ENCODE measurements at regions not wholly inside any gene's neighbourhood (a gene's known extent, or its start where the extent isn't known, plus 50 kb on each side); places are given as distances from the start of the nearest gene placed in this dataset.
"Not testable (repeated sequence)": the region's sequence is repeated elsewhere in the genome, so short reads cannot be mapped to it uniquely, and the experiment has no call there.

DNA sequence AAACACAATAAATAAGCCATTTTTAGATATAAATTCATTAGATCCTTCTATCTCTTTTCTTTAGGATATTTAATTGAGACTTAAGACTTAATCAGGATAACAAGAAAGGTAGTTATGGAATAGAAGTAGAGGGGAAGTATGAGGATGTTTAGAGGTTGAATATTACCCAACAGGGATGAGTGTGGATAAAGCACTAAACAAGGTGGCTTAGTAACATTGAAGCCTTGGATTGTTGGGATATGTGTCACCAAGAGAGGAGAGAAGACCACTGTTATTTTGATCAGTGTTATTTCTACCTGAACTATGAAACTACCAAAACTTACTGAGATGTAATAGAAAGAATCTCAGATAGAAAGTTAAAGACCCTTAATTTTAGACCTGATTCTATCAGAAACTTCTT lies 405.7 kb downstream of the PIK3C3 start:
- Histone ChIP-seq H3K4me1 (ENCODE audit: control insufficient read depth, insufficient read depth, low read length) (no peaks in the 10 kb centered on the region), H3K27me3 (ENCODE audit: control insufficient read depth, insufficient read depth, low read length) (no peaks in the 10 kb centered on the region), H3K4me3 (ENCODE audit: low read depth, low read length) (no peak overlapping the region), H3K9ac (ENCODE audit: low read length) (no peak overlapping the region), H3K27ac (ENCODE audit: low read depth, low read length) (no peak overlapping the region), H3K36me3 (ENCODE audit: control insufficient read depth, insufficient read depth, low read length) (no peaks in the 10 kb centered on the region), H3K9me3 (ENCODE audit: control insufficient read depth, insufficient read depth, low read depth, low read length) (no peaks in the 10 kb centered on the region)

DNA sequence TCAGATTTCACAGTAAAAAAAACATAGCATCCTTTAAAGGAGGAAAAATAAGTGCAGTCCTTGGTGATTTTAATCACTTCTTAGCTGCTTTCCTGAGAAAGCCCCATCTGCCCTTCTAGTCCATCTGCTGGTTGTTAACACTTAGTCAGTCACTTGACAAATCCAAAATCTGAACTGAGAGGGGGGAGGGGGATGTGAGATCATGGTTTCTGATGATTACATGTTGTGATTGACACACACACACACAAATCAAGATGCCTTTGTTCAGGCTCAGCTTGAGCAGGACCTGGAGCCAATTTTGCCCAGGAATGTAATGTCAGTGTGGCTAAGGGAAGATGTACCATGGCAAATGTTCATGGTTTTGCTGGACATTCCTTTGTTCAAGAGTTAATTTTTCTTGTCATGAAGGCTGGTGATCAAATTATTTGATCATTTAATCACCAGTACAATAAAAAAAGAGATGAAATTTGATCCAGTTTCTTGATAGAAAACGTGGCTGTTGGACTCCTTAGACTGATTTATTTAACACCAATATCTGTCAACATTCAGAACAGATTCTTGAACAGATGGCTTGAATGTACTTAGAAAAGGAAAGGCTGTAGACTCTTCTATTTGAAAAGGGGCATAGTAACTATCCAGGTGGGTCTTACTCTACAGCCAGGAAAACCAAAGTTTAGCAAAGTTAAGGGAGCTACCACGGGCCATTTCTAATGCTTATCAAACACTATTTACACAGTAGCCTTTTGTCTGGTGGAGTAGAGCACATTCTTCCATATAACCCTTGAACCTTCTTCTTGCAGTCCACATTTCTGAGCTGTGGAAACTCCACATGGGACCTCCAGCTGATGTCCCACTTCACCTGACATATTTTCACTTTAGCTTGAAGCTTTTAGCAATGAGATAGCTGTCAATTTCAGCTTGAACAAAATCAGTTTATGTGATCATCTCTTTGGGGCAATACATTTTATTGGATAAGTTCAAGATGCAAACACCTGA lies 408.7 kb downstream of the PIK3C3 start:
- Histone ChIP-seq H3K9me3 (ENCODE audit: control insufficient read depth, insufficient read depth, low read depth, low read length) (0 out of 2 replicates have a peak, but pooled peaks cover 5% of the 10 kb centered on the region), H3K9ac (ENCODE audit: low read length) (no peak overlapping the region), H3K36me3 (ENCODE audit: control insufficient read depth, insufficient read depth, low read length) (no peaks in the 10 kb centered on the region), H3K4me3 (ENCODE audit: low read depth, low read length) (no peak overlapping the region), H3K27me3 (ENCODE audit: control insufficient read depth, insufficient read depth, low read length) (no peaks in the 10 kb centered on the region), H3K27ac (ENCODE audit: low read depth, low read length) (no peak overlapping the region), H3K4me1 (ENCODE audit: control insufficient read depth, insufficient read depth, low read length) (no peaks in the 10 kb centered on the region)

DNA sequence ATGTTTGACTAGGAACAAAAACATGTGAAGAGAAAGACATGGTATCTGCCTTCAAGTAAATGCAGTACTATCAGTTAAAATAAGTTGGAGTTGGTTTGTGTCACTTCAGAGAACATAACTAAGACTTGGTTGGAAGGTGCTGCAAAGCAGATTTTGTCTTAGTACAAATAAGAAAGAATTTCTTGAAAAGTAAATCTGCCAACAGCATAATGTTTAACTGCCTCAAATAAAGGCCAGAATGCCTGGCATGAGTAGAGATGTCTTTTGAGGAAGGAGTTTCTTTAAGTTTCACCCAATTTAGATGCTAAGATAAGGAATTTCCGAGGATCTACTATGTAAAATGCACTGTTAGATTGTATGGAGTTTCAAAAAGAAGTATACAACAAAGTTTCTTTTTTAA lies 409.7 kb downstream of the PIK3C3 start:
- Histone ChIP-seq H3K27me3 (ENCODE audit: control insufficient read depth, insufficient read depth, low read length) (no peaks in the 10 kb centered on the region), H3K9me3 (ENCODE audit: control insufficient read depth, insufficient read depth, low read depth, low read length) (0 out of 2 replicates have a peak, but pooled peaks cover 5% of the 10 kb centered on the region), H3K4me3 (ENCODE audit: low read depth, low read length) (no peak overlapping the region), H3K27ac (ENCODE audit: low read depth, low read length) (no peak overlapping the region), H3K36me3 (ENCODE audit: control insufficient read depth, insufficient read depth, low read length) (no peaks in the 10 kb centered on the region), H3K4me1 (ENCODE audit: control insufficient read depth, insufficient read depth, low read length) (no peaks in the 10 kb centered on the region), H3K9ac (ENCODE audit: low read length) (no peak overlapping the region)

DNA sequence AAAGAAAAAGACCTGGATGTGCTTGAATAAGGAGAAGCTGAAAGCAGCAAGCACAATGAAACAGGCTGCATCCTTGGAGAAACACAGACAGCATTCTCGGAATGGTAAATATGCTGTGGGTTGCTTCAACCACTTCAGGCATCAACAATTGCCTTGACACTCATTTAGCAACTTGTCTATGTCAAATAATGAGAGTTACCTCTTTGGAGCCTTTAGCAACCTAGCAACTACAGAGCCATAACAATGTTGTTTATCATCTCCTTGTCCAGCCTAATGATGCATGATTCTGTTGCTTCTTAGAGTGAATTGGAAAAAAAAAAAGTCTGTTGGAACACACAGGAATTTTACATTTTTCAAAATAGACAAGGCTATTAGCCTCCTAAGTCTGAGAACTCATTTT lies 410.6 kb downstream of the PIK3C3 start:
- no peak overlapping the region for H3K4me3 ChIP-seq (ENCODE audit: low read depth, low read length)
- no peaks in the 10 kb centered on the region for H3K4me1 ChIP-seq (ENCODE audit: control insufficient read depth, insufficient read depth, low read length)
- 0 out of 2 replicates have a peak, but pooled peaks cover 5% of the 10 kb centered on the region for H3K9me3 ChIP-seq (ENCODE audit: control insufficient read depth, insufficient read depth, low read depth, low read length)
- H3K27me3 ChIP-seq (ENCODE audit: control insufficient read depth, insufficient read depth, low read length), result no peaks in the 10 kb centered on the region
- no peak overlapping the region for H3K27ac ChIP-seq (ENCODE audit: low read depth, low read length)
- no peaks in the 10 kb centered on the region for H3K36me3 ChIP-seq (ENCODE audit: control insufficient read depth, insufficient read depth, low read length)
- no peak overlapping the region for H3K9ac ChIP-seq (ENCODE audit: low read length)

DNA sequence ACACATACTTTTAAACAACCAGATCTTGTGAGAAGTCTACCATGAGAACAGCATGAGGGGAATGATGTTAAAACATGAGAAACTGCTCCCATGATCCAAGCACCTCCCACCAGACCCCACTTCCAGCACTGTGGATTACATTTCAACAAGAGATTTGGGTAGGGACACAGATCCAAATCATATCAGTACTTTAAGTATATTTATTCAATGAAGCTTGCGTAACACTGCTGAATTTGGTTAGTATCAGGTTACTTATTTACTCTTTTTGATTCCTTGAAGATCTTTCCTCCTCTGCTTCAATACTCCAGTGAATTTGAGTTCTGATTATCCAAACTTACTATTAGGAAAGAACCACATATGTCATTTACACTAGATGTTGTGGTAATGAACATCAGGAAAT lies 418.6 kb downstream of the PIK3C3 start:
- Histone ChIP-seq H3K27ac (ENCODE audit: low read depth, low read length) (no peak overlapping the region), H3K9me3 (ENCODE audit: control insufficient read depth, insufficient read depth, low read depth, low read length) (no peaks in the 10 kb centered on the region), H3K36me3 (ENCODE audit: control insufficient read depth, insufficient read depth, low read length) (no peaks in the 10 kb centered on the region), H3K4me3 (ENCODE audit: low read depth, low read length) (no peak overlapping the region), H3K4me1 (ENCODE audit: control insufficient read depth, insufficient read depth, low read length) (no peaks in the 10 kb centered on the region), H3K9ac (ENCODE audit: low read length) (no peak overlapping the region), H3K27me3 (ENCODE audit: control insufficient read depth, insufficient read depth, low read length) (no peaks in the 10 kb centered on the region)

DNA sequence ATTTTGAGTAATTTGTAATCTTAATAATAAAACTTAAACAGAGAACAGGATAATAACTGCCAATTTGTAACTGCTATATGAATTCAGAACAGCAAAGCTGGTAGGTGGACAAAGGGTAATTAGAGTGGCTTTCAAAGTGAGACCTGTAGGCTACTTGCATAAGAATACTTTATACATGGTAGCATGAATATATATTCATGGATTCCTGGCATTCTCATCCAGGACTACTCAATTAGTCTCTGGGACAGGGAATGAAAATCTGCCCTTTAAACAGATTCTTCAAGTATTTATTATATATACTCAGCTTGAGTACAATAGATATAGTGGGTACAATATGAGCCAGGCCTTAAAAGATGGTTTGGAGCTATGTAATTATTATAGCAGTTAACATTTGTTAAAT lies 419.9 kb downstream of the PIK3C3 start:
- H3K4me3 ChIP-seq (ENCODE audit: low read depth, low read length), result no peak overlapping the region
- H3K9ac ChIP-seq (ENCODE audit: low read length), result no peak overlapping the region
- H3K9me3 ChIP-seq (ENCODE audit: control insufficient read depth, insufficient read depth, low read depth, low read length), result no peaks in the 10 kb centered on the region
- H3K27me3 ChIP-seq (ENCODE audit: control insufficient read depth, insufficient read depth, low read length), result no peaks in the 10 kb centered on the region
- no peaks in the 10 kb centered on the region for H3K36me3 ChIP-seq (ENCODE audit: control insufficient read depth, insufficient read depth, low read length)
- no peak overlapping the region for H3K27ac ChIP-seq (ENCODE audit: low read depth, low read length)
- no peaks in the 10 kb centered on the region for H3K4me1 ChIP-seq (ENCODE audit: control insufficient read depth, insufficient read depth, low read length)

DNA sequence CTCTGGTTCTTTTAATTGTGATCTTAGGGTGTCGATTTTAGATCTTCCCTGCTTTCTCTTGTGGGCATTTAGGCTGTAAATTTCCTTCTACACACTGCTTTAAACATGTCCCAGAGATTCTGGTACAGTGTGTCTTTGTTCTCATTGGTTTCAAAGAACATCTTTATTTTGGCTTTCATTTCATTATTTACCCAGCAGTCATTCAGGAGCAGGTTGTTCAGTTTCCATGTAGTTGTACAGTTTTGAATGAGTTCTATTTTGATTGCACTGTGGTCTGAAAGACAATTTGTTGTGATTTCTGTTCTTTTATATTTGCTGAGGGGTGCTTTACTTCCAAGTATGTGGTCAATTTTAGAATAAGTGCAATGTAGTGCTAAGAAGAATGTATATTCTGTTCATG lies 423.8 kb downstream of the PIK3C3 start:
- H3K36me3 ChIP-seq (ENCODE audit: control insufficient read depth, insufficient read depth, low read length); H3K4me3 ChIP-seq (ENCODE audit: low read depth, low read length); H3K9ac ChIP-seq (ENCODE audit: low read length); H3K27ac ChIP-seq (ENCODE audit: low read depth, low read length); H3K27me3 ChIP-seq (ENCODE audit: control insufficient read depth, insufficient read depth, low read length); H3K4me1 ChIP-seq (ENCODE audit: control insufficient read depth, insufficient read depth, low read length); H3K9me3 ChIP-seq (ENCODE audit: control insufficient read depth, insufficient read depth, low read depth, low read length): not testable (repeated sequence)

DNA sequence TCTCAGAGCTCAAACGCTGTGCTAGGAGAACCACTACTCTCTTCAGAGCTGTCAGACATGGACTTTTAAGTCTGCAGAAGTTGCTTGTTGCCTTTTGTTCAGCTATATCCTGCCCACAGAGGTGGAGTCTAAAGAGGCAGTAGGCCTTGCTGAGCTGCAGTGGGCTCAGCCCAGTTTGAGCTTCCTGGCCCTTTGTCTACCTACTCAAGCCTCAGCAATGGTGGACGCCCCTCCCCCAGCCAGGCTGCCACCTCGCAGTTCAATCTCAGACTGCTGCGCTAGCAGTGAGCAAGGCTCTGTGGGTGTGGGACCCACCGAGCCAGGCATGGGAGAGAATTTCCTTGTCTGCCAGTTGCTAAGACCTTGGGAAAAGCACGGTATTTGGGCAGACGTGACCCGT lies 426.2 kb downstream of the PIK3C3 start:
- H3K27me3 ChIP-seq (ENCODE audit: control insufficient read depth, insufficient read depth, low read length); H3K4me3 ChIP-seq (ENCODE audit: low read depth, low read length); H3K36me3 ChIP-seq (ENCODE audit: control insufficient read depth, insufficient read depth, low read length); H3K9ac ChIP-seq (ENCODE audit: low read length); H3K27ac ChIP-seq (ENCODE audit: low read depth, low read length); H3K4me1 ChIP-seq (ENCODE audit: control insufficient read depth, insufficient read depth, low read length); H3K9me3 ChIP-seq (ENCODE audit: control insufficient read depth, insufficient read depth, low read depth, low read length): not testable (repeated sequence)

DNA sequence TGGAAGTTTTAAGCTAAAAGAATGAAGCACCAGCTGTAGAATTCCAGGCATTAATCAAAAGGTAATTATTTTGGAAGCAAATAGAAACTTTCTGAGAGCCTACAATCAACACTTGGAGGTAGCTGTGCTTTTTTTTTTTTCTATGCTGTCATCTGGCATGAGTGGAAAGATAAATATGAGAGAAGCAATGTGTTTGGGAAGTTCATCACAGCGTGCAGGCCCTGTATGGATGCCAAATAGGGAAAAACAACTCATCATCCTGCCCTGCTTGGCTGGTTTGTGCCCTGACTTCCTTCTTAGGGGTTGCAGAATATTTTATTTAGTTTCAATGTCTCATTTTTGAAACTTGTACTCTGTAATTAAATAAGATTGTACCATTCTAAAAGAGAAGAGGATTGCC lies 437.4 kb downstream of the PIK3C3 start:
- Histone ChIP-seq H3K4me3 (ENCODE audit: low read depth, low read length) (no peak overlapping the region), H3K36me3 (ENCODE audit: control insufficient read depth, insufficient read depth, low read length) (no peaks in the 10 kb centered on the region), H3K4me1 (ENCODE audit: control insufficient read depth, insufficient read depth, low read length) (no peaks in the 10 kb centered on the region), H3K27ac (ENCODE audit: low read depth, low read length) (no peak overlapping the region), H3K9me3 (ENCODE audit: control insufficient read depth, insufficient read depth, low read depth, low read length) (no peaks in the 10 kb centered on the region), H3K27me3 (ENCODE audit: control insufficient read depth, insufficient read depth, low read length) (no peaks in the 10 kb centered on the region), H3K9ac (ENCODE audit: low read length) (no peak overlapping the region)

DNA sequence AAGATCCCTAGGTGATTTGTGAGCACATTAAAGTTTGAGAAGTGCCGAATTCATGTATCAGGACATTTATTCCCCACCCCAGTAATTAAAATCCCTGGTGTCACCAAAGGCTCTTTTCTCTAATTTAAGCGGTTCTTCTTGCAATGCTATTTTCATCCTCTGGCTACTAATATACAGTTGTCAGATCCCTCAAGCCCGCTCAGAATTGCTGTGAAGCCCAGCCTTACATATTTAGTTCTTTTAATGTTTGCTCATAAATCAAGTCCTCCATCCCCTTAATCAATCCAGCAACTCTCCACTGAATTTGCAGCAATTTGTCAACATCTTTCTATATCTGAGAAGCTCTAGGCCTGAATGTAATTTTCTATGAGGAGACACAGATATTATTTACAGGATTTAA lies 437.9 kb downstream of the PIK3C3 start:
- H3K4me3 ChIP-seq (ENCODE audit: low read depth, low read length), result no peak overlapping the region
- no peaks in the 10 kb centered on the region for H3K27me3 ChIP-seq (ENCODE audit: control insufficient read depth, insufficient read depth, low read length)
- H3K9me3 ChIP-seq (ENCODE audit: control insufficient read depth, insufficient read depth, low read depth, low read length), result no peaks in the 10 kb centered on the region
- no peak overlapping the region for H3K27ac ChIP-seq (ENCODE audit: low read depth, low read length)
- no peaks in the 10 kb centered on the region for H3K36me3 ChIP-seq (ENCODE audit: control insufficient read depth, insufficient read depth, low read length)
- H3K4me1 ChIP-seq (ENCODE audit: control insufficient read depth, insufficient read depth, low read length), result no peaks in the 10 kb centered on the region
- H3K9ac ChIP-seq (ENCODE audit: low read length), result no peak overlapping the region

DNA sequence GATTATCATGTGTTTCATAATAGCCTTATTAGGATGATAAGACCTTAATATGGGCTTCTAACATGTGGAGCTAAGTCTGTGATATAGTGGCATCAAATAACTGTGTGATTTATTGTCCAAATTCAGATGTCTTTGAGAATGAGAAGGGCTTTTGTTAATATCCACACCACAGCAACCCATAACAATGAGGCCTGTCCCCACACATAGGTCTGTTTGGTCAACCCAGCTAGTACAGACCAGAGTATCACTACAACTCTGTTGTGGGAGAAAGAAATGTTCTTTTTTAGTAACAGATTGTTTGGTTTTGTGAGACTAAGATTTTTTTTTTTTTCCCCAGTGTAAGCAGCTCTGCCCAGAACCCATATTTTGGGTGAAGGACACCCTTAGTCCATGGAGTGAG lies 439.2 kb downstream of the PIK3C3 start:
- Histone ChIP-seq H3K4me1 (ENCODE audit: control insufficient read depth, insufficient read depth, low read length) (no peaks in the 10 kb centered on the region), H3K9me3 (ENCODE audit: control insufficient read depth, insufficient read depth, low read depth, low read length) (no peaks in the 10 kb centered on the region), H3K36me3 (ENCODE audit: control insufficient read depth, insufficient read depth, low read length) (no peaks in the 10 kb centered on the region), H3K27me3 (ENCODE audit: control insufficient read depth, insufficient read depth, low read length) (no peaks in the 10 kb centered on the region), H3K9ac (ENCODE audit: low read length) (no peak overlapping the region), H3K27ac (ENCODE audit: low read depth, low read length) (no peak overlapping the region), H3K4me3 (ENCODE audit: low read depth, low read length) (no peak overlapping the region)
